ENCODE measurements at regions not wholly inside any gene's neighbourhood (a gene's known extent, or its start where the extent isn't known, plus 50 kb on each side); places are given as distances from the start of the nearest gene placed in this dataset.

DNA sequence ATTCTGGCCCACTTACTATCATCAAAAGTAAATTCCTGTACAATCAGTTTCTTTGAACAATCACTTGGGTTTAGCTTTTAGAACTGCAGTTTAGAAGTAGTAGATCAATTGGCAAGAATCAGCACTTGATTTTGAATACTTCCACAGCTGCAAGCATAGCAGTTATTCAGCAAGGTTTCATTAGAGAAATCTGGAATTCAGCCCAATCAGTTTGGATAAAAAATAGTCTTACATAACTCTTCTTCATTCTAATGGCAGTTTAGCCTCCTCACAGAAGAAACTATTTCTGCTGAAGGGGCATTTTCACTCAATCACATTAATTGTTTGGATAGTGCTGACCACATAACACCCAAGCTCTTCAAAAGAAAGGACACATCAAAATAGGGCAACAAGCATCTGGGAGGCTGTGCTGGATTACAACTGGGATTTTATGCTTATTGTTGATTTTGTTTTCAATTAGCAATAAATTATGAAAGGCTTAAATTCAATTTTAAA is 336.2 kb upstream of the PDE4D start:
- Histone ChIP-seq H3T11ph (ENCODE audit: low read length) (no peak overlapping the region), H3K4me1 (ENCODE audit: insufficient read depth, low read length) (no peaks in the 10 kb centered on the region), H4K91ac (ENCODE audit: insufficient read length, low read depth, low read length) (no peak overlapping the region), H3K79me2 (ENCODE audit: insufficient read depth, low read length) (no peaks in the 10 kb centered on the region), H3K27ac (ENCODE audit: insufficient read length, low read depth, low read length) (no peak overlapping the region), H3K4me2 (ENCODE audit: insufficient read depth, insufficient read length, low read length) (no peak overlapping the region), H2AFZ (ENCODE audit: low read length) (no peak overlapping the region), H2BK20ac (ENCODE audit: low read depth, low read length, poor library complexity, severe bottlenecking) (no peak overlapping the region), H2BK120ac (ENCODE audit: low read depth, low read length, poor library complexity, severe bottlenecking) (no peak overlapping the region), H2BK12ac (ENCODE audit: insufficient read length, low read depth, low read length) (no peak overlapping the region), H2BK5ac (ENCODE audit: insufficient read length, low read length) (no peak overlapping the region), H2AK5ac (ENCODE audit: insufficient read length, low read length) (no peak overlapping the region), H3K23ac (ENCODE audit: insufficient read length, low read depth, low read length) (no peak overlapping the region), H3K4ac (ENCODE audit: low read depth, low read length) (no peak overlapping the region), H3K79me1 (ENCODE audit: insufficient read depth, low read depth, low read length, poor library complexity, severe bottlenecking) (no peaks in the 10 kb centered on the region), H4K8ac (replicated peaks; ENCODE audit: insufficient read length, low read depth, low read length) (no peak overlapping the region), H3K27me3 (ENCODE audit: insufficient read depth, low read length) (no peaks in the 10 kb centered on the region), H3K23me2 (ENCODE audit: insufficient read length, low read depth, low read length, poor library complexity, severe bottlenecking) (no peaks in the 10 kb centered on the region), H3K14ac (ENCODE audit: insufficient read depth, low read length) (no peak overlapping the region), H3K9me3 (ENCODE audit: control insufficient read depth, low read depth, low read length) (no peaks in the 10 kb centered on the region), H3K18ac (ENCODE audit: insufficient read length, low read depth, low read length) (no peak overlapping the region), H2BK15ac (ENCODE audit: low read depth, low read length) (no peak overlapping the region), H3K9ac (ENCODE audit: extremely low read depth, insufficient read length, low read length) (no peak overlapping the region), H4K5ac (ENCODE audit: insufficient read length, low read depth, low read length) (no peak overlapping the region), H4K20me1 (ENCODE audit: control insufficient read depth, insufficient read depth, insufficient read length) (no peaks in the 10 kb centered on the region), H3K56ac (ENCODE audit: insufficient read length, low read depth, low read length) (no peak overlapping the region)
- no peaks in the 10 kb centered on the region for H3K4me1 Mint-ChIP-seq
- H3K4me3 Mint-ChIP-seq = no peak overlapping the region
- H3K27ac Mint-ChIP-seq = no peak overlapping the region
- H3K27me3 Mint-ChIP-seq (ENCODE audit: low read depth) = no peaks in the 10 kb centered on the region
- DNase-seq = no peak
- no peaks in the 10 kb centered on the region for H3K9me3 Mint-ChIP-seq
- H3K36me3 Mint-ChIP-seq (ENCODE audit: insufficient read depth in 1 of 3, low read depth in 3 of 3) = no peaks in the 10 kb centered on the region
- TF ChIP-seq, protein P1, sequence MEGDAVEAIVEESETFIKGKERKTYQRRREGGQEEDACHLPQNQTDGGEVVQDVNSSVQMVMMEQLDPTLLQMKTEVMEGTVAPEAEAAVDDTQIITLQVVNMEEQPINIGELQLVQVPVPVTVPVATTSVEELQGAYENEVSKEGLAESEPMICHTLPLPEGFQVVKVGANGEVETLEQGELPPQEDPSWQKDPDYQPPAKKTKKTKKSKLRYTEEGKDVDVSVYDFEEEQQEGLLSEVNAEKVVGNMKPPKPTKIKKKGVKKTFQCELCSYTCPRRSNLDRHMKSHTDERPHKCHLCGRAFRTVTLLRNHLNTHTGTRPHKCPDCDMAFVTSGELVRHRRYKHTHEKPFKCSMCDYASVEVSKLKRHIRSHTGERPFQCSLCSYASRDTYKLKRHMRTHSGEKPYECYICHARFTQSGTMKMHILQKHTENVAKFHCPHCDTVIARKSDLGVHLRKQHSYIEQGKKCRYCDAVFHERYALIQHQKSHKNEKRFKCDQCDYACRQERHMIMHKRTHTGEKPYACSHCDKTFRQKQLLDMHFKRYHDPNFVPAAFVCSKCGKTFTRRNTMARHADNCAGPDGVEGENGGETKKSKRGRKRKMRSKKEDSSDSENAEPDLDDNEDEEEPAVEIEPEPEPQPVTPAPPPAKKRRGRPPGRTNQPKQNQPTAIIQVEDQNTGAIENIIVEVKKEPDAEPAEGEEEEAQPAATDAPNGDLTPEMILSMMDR (conservative IDR thresholded peaks at IDR 0.05) = no peak

Data from H9 (cell line).